ENCODE measurements at regions not wholly inside any gene's neighbourhood (a gene's known extent, or its start where the extent isn't known, plus 50 kb on each side); places are given as distances from the start of the nearest gene placed in this dataset.
"Not testable (repeated sequence)": the region's sequence is repeated elsewhere in the genome, so short reads cannot be mapped to it uniquely, and the experiment has no call there.

DNA sequence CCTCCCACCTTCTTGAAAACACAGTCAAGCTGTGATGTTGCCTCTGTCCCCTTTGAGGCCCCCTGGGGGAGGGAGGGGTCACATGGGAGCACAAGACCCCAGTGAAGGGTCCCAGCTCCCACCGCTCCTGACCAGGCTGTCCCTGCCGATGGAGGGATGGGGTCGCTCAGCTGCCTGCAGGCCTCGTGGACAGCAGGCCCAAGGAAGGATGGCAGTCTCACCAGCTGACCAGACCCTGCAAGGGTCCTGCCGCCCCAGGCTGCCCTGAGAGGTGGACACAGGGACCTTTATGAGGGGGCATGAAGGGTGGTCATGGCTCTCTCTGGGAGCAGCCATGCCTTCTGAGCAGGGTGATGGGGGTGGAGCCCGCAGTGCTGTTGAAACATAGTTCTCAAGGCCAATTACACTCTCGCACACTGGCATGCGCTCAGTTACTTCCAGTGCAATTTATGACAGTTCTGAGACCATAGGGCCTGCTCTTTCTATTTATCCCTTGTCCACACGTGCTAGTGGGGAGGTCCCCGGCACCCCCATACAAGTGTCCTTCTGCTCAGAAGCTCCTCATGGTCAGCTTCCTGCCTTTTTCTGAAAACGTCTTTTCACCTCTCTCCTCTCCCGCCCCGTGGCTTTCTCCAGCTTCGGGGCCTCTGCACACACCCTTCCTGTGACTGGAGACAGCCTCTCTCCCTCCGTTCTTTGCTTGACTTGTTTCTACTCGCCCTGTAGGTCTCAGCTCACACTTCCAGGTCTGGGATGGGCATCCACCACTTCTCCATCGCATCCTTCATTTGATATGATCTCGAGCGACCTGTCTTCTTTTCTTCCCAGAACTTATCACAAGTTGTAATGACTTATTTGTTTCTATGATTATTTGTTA, 313.1 kb downstream of the ADGRD1 start:
- Histone ChIP-seq H3K4me1 (ENCODE audit: insufficient read depth, low read length) (no peaks in the 10 kb centered on the region), H3K27me3 (ENCODE audit: insufficient read depth, low read length) (no peaks in the 10 kb centered on the region), H3K4me3 (ENCODE audit: low read length) (no peak overlapping the region), H3K9me3 (ENCODE audit: low read depth, low read length) (no peaks in the 10 kb centered on the region)

DNA sequence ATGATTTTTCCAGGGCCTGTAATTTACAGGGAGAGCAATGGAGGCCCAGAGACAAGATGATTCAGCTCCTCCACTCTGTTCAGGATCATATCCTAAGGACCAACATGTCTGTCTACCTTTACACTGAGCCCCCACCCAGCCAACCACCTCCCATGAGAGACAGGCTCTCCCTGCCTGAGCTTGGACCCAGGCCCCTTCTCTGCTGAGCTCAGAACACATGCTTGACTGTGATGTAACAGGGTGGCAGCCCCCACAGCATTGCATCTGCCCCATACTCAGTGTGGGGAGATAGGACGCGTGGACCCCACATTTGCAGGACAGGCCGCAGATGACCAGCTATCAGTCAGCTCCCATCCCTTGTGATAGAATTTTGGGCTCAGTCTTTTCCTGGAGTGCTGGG, 313.9 kb downstream of the ADGRD1 start:
- Histone ChIP-seq H3K27me3 (ENCODE audit: insufficient read depth, low read length) (no peaks in the 10 kb centered on the region), H3K4me3 (ENCODE audit: low read length) (no peak overlapping the region), H3K9me3 (ENCODE audit: low read depth, low read length) (no peaks in the 10 kb centered on the region), H3K4me1 (ENCODE audit: insufficient read depth, low read length) (no peaks in the 10 kb centered on the region)

DNA sequence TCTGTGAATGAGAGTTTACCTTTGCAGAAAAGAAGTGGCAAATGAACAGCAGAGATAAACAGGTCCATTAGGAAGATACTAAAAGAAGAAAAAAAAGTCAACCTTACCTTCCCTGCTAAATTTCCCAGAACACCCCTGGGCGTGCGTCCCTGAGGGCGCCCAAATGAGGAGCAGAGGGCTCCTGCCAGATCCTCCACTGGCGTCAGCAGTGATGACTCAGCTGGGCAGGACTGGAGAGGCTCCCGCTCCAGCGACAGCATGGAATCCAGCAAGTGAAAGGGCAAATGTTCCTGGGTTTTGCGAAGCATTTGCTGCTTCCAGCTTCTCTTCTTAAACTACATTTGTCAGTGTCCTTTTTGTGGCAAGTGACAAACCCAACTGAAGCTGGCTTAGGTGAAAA, 314.4 kb downstream of the ADGRD1 start:
- not testable (repeated sequence) for H3K4me1 ChIP-seq (ENCODE audit: insufficient read depth, low read length); H3K4me3 ChIP-seq (ENCODE audit: low read length); H3K27me3 ChIP-seq (ENCODE audit: insufficient read depth, low read length); H3K9me3 ChIP-seq (ENCODE audit: low read depth, low read length)

DNA sequence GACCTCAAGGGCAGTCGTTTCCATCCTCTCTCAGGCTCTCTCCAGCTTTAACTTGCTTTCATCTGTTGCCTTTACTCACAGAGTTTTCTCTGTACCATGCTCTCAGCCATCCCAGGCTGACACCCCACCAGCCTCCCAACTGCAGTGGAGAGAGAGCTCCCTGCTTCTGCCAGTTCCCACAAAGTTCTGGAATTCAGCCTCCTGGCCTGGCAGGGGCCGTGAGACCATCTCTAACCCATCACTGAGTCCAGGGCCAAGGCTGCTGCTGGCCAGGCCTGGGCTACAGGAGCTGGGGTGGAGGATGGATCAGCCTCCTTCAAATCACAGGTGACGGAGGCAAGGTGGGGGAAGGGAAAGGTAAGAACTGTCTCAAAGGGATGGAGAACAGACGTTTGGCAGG, 314.9 kb downstream of the ADGRD1 start:
- H3K27me3 ChIP-seq (ENCODE audit: insufficient read depth, low read length); H3K4me3 ChIP-seq (ENCODE audit: low read length); H3K4me1 ChIP-seq (ENCODE audit: insufficient read depth, low read length); H3K9me3 ChIP-seq (ENCODE audit: low read depth, low read length): not testable (repeated sequence)

DNA sequence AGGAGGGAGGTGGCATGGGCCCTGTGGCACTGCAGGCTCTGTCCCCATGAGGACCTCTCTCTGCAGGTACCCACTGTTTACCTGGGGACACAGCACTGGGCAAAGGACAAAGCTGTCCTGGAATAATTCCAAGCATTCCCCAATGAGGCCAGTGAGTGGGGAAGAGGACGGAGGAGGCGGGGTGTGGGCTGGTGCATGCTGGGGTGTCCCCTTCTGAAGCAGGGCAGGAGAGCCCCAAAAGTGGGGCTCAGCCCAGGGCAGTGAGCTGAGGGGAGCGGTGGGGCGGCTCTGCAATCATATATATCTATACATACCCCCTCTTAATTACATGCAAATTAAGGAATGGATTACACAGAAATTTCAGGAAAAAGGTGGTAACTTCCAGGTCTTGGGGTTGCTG, 315.8 kb downstream of the ADGRD1 start:
- Histone ChIP-seq H3K9me3 (ENCODE audit: low read depth, low read length) (no peaks in the 10 kb centered on the region), H3K4me3 (ENCODE audit: low read length) (no peak overlapping the region), H3K27me3 (ENCODE audit: insufficient read depth, low read length) (no peaks in the 10 kb centered on the region), H3K4me1 (ENCODE audit: insufficient read depth, low read length) (no peaks in the 10 kb centered on the region)

DNA sequence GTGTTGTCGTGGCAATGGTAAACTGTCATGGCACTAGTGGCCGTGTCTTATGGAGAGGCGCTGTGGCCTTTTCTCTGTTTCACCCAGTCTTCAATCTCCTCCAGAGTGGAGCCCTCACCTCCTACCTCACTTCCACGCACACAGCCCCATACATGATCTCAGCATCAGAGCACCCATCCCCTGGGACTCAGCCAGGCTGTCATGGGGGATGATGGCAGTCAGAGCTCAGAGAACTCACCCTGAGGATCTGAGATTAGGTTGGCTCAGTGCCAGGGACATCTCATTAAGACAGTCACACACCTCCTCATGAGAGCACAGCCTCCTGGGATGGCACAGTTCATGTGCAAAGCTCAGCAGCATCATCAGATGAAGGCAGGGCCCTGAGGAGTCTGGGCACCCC, 316.3 kb downstream of the ADGRD1 start:
- H3K4me1 ChIP-seq (ENCODE audit: insufficient read depth, low read length); H3K9me3 ChIP-seq (ENCODE audit: low read depth, low read length); H3K4me3 ChIP-seq (ENCODE audit: low read length); H3K27me3 ChIP-seq (ENCODE audit: insufficient read depth, low read length): not testable (repeated sequence)

DNA sequence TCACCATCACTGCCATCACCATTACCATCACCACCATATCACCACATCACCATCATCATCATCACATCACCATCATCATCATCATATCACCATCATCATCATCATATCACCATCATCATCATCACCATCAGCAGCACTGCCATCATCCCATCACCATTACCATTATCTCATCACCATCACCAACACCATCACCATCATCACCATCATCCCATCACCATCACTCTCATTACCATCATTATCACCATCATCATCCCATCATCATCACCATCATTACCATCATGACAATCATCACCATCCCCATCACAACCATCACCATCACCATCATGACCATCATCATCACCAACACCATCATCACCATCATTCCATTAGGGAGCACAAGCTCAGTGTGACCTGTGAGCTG, 318.0 kb downstream of the ADGRD1 start:
- Histone ChIP-seq H3K9me3 (ENCODE audit: low read depth, low read length) (no peaks in the 10 kb centered on the region), H3K27me3 (ENCODE audit: insufficient read depth, low read length) (no peaks in the 10 kb centered on the region), H3K4me1 (ENCODE audit: insufficient read depth, low read length) (no peaks in the 10 kb centered on the region), H3K4me3 (ENCODE audit: low read length) (no peak overlapping the region)

DNA sequence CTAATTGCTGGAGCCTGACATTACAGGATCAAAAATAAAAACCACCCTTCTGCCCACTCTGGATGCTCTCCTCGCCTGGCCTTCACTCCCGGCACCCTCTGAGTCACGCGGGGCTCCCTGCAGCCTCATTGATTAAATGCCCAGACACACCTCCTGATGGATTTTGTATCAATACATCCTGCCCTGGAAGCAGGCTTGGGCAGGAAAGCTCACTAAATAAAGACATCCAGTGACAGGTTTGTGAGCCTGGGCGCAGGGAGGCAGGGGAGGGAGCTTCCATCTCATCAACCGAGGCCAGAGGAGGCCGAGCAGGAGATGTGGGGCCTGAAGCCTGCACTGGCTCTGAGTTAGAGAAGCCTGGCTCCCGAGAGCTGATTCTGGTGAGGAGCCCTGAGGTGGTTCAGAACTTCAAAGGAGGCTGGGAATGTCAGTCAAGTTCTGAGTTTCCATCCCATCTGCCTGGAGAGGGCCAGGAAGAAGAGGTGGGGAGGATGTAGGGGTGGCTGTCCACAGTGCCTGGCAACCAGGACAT, 318.6 kb downstream of the ADGRD1 start:
- H3K9me3 ChIP-seq (ENCODE audit: low read depth, low read length); H3K4me1 ChIP-seq (ENCODE audit: insufficient read depth, low read length); H3K27me3 ChIP-seq (ENCODE audit: insufficient read depth, low read length); H3K4me3 ChIP-seq (ENCODE audit: low read length): not testable (repeated sequence)

DNA sequence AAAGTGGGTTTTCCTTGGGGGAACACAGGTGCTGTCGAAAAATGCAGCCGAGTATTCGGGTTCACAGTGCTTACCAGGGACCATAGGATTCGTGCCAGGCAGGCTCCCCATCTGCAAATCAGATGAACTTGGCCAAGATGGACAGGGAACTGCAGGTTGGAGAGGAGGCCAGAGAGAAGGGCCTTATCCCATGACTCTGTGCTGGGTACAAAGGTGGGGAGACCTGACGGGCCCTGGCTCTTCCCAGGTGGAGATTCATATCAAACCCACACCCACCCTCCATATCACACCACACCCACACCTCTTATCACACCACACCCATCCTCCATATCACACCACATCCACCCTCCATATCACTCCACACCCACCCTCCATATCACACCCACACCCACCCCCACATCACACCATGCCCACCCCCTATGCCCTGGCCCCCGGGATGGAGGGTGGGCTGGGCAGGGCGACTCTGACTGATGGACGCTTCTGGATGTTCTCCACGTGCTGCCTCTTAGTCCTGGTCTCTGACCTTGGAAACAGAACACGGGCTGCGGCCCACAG, 319.7 kb downstream of the ADGRD1 start:
- H3K9me3 ChIP-seq (ENCODE audit: low read depth, low read length), result no peaks in the 10 kb centered on the region
- H3K4me3 ChIP-seq (ENCODE audit: low read length), result no peak overlapping the region
- H3K27me3 ChIP-seq (ENCODE audit: insufficient read depth, low read length), result no peaks in the 10 kb centered on the region
- H3K4me1 ChIP-seq (ENCODE audit: insufficient read depth, low read length), result no peaks in the 10 kb centered on the region

DNA sequence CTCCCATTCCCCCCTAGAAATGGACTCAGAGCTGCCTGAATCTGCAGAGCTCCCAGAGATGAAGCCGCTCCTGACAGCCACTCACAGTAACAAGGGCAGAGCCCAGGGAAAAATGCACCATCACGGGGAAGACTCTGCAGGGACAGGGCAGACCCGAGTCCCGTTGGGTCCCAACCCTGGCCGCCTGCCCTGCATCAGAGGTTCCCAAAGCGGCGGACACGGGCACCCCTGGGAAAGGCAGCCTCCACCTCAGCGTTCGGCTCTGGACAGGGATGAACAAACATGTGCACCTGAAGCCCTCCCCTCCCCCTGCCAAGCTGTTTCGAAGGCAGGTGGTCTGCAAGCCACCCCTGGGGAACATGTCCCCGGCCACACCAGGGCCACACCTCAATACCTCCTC, 320.4 kb downstream of the ADGRD1 start:
- Histone ChIP-seq H3K4me3 (ENCODE audit: low read length) (no peak overlapping the region), H3K4me1 (ENCODE audit: insufficient read depth, low read length) (no peaks in the 10 kb centered on the region), H3K27me3 (ENCODE audit: insufficient read depth, low read length) (no peaks in the 10 kb centered on the region), H3K9me3 (ENCODE audit: low read depth, low read length) (no peaks in the 10 kb centered on the region)

DNA sequence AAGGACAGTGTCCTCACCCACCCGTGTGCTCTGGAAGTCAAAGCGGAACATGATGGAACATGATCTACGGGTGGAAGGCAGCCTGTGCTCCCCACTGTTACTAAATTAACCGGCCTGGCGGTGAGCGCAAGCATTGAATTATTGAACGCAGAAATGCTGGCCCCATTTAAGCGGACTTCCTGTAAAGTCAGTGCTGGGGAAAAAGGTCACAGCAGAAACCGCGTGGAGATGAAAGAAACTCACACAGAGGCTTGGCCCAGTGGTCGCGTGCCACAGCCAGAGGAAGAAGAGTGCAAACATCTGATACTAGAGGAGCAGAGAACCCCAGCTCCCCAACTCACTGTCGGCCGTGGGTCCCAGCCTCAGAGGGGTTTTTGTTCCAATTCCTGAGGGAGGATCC, 321.2 kb downstream of the ADGRD1 start:
- H3K27me3 ChIP-seq (ENCODE audit: insufficient read depth, low read length), result no peaks in the 10 kb centered on the region
- H3K9me3 ChIP-seq (ENCODE audit: low read depth, low read length), result no peaks in the 10 kb centered on the region
- H3K4me1 ChIP-seq (ENCODE audit: insufficient read depth, low read length), result no peaks in the 10 kb centered on the region
- no peak overlapping the region for H3K4me3 ChIP-seq (ENCODE audit: low read length)

DNA sequence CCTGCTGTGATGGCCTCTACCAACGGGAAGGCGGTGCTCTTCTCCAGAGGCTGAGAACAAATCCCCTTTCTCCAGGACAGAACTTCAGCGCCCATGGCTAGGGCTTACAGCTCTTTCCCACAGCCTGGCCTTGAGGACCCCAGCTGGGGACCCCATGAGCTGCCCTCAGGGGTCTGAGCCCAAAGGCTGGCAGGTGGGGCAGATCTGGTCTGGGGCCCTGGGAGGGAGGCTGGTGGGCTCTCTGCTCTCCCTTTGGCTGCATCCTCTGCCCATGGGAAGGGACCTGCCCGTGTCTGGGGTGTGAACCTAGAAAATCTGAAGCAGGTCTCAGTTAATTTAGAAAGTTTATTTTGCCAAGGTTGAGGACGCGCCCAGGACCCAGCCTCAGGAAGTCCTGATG, 322.1 kb downstream of the ADGRD1 start:
- Histone ChIP-seq H3K9me3 (ENCODE audit: low read depth, low read length) (no peaks in the 10 kb centered on the region), H3K4me3 (ENCODE audit: low read length) (no peak overlapping the region), H3K4me1 (ENCODE audit: insufficient read depth, low read length) (no peaks in the 10 kb centered on the region), H3K27me3 (ENCODE audit: insufficient read depth, low read length) (no peaks in the 10 kb centered on the region)

DNA sequence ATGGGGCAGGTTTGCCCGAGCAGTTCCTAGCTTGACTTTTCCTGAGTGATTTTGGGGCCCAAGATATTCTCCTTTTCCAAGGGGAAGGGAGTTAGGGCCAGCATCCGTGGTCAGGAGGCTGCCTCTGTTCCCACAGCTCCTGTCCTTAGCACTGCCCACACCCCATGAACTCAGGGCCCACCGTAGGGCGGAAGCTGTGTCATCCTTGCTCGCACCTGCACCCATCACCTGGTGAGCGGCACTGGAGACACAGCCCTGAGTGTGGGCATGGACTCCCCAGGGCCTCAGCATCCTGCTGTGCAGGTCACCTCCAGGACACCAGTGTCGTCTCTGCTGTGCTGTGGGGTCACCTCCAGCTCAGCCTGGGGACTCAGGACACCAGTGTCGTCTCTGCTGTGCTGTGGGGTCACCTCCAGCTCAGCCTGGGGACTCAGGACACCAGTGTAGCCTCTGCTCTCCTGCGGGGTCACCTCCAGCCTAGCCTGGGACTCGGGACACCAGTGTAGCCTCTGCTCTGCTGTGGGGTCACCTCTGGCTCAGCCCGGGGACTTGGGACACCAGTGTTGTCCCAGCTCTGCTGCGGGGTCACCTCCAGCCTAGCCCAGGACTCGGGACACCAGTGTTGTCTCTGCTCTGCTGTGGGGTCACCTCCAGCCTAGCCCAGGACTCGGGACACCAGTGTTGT, 322.9 kb downstream of the ADGRD1 start:
- no peaks in the 10 kb centered on the region for H3K9me3 ChIP-seq (ENCODE audit: low read depth, low read length)
- H3K4me3 ChIP-seq (ENCODE audit: low read length), result no peak overlapping the region
- no peaks in the 10 kb centered on the region for H3K27me3 ChIP-seq (ENCODE audit: insufficient read depth, low read length)
- no peaks in the 10 kb centered on the region for H3K4me1 ChIP-seq (ENCODE audit: insufficient read depth, low read length)

DNA sequence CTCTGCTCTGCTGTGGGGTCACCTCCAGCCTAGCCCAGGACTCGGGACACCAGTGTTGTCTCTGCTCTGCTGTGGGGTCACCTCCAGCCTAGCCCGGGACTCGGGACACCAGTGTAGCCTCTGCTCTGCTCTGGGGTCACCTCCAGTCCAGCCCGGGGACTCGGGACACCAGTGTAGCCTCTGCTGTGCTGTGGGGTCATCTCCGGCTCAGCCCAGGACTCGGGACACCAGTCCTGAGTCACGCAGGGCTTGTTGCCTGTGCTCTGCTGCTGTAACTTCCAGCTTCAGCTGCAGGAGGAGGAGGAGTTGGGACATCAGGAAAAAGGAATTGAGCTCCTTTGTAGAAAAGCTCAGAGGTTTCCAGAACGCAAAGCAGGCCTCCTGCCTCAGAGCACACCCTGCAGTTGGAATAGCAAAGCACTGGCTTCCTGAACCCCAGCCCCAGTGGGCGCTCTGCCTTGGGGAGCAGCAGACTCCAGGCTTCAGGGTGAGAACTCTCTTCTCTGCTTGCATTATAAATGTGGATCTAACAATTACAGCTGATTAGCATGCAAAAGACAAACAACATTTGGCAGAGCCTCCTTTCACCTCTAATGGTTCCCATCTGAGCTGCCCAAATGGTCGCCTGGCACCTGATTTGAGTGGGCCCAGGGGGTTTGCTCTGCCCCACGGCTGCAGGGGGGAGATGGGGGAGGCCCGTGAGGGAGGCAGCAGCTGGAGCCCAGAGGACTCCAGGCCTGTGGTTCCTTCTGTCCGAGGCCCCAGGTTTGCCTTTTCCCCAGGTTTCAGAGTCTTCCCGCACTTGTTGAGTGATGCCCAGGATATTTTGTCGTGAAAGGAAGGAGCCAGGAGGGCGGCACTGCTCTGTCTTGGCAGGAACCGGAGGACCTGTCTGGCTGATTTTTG, 323.7 kb downstream of the ADGRD1 start:
- H3K9me3 ChIP-seq (ENCODE audit: low read depth, low read length); H3K4me1 ChIP-seq (ENCODE audit: insufficient read depth, low read length); H3K4me3 ChIP-seq (ENCODE audit: low read length); H3K27me3 ChIP-seq (ENCODE audit: insufficient read depth, low read length): not testable (repeated sequence)

Measured in mononuclear cell (primary cell).